Stimulated activated naive CD4-positive, alpha-beta T cell (primary cell): ENCODE measurements at regions not wholly inside any gene's neighbourhood (a gene's known extent, or its start where the extent isn't known, plus 50 kb on each side); places are given as distances from the start of the nearest gene placed in this dataset.
"Not testable (repeated sequence)": the region's sequence is repeated elsewhere in the genome, so short reads cannot be mapped to it uniquely, and the experiment has no call there.

Experiments
- DNase-seq, 6 experiments: peaks; one replicate each; lab custom pipeline; 2025; lab: John Stamatoyannopoulos, UW

- DNase-seq, result no peak
Measured at GRCh38 chr7:42567051-42567450, 330.0 kb upstream of the GLI3 start.

DNA sequence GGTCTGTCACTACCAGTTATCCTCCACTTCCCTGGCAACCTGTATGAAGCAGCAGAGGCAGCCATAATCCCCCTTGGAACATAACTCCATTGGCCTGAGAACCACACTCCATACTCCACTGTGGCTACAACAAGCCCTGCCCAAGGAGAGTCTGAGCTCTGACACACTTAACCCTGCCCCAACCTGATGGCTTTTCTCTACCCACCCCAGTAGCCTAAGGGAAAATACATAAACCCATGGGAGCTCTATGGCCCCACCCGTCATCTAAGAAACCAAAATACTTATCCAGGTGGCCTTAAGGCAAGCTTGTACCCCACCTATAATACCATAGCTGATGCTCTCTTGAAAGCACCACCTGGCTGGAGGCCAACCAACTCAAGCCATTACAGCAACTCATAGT, 324.8 kb upstream of the GLI3 start:
- DNase-seq, result no peak

DNA sequence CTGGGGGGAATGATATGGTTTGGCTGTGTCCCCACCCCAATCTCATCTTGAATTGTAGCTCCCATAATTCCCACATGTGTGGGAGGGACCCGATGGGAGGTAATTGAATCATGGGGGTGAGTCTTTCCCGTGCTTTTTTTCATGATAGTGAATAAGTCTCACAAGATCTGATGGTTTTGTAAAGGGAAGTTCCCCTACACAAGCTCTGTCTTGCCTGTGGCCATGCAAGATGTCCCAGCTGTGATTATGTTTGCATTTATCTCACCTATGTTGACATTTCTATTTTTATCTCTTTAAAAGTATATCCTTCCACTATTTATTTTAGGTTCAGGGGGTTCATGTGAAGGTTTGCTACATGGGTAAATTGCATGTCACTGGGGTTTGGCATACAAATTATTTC, 323.9 kb upstream of the GLI3 start:
- DNase-seq, result no peak

GRCh38 chr7:42554932-42555331, 317.9 kb upstream of the GLI3 start:
- DNase-seq, result not testable (repeated sequence)

GRCh38 chr7:42552227-42552626, 315.2 kb upstream of the GLI3 start:
- DNase-seq, result no peak

DNA sequence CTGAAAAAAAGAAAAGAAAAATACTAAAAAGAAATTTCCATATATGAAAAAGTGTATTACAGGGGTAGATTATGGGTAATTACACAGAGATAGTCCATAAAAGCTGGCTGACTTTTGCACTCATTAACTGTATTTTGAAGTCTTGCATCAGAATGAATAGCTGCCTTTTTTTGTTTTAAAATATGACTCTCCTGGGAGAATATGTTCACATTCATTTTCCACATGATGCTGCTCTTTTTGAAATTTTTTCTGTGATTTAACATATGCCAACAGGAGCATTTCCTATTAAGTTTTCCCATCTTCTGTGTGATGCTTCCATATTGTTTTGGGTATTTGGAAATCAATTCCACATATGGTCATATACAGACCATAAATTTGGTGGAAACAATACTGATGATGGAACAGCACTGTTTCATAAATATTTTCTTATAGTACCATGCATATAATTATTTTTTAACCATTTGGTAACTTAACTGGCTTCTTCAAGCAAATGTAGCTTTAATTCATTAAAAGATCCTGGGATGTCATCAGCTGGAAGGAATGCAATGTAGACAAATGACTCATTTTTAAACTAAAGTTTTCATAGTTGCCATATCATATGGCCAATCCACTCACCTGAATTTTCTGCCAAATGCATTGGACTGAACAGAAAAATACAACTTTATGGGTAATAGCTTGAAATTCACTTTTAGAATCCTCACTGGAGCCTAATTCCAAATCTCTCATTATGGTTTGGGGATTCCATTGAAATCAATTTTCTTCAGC, 313.9 kb upstream of the GLI3 start:
- DNase-seq, result no peak

- DNase-seq, result no peak
Measured at GRCh38 chr7:42549866-42550485, 313.0 kb upstream of the GLI3 start.

- DNase-seq, result no peak
Measured at GRCh38 chr7:42548816-42549611, 312.0 kb upstream of the GLI3 start.

- no peak for DNase-seq
Measured at GRCh38 chr7:42545049-42545724, 308.2 kb upstream of the GLI3 start.

DNA sequence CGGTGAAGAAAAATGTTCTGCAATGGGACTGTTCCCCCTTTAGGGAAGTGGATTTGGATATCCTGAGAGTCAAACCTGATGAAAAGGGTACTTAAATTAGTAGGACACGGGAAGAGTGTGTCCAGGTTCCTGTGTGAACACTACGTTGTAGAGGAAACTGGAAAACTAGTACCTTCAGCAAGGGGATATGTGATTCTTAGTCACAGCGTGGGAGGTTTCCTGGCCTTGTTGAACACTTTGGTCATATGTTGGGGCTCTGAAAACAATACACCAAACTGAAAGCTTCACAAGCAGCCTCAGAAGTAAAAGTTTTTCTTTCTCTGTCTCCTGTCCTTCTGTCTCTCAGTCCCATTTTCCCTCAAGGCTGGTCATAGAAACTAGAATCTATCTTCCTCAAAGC, 306.9 kb upstream of the GLI3 start:
- no peak for DNase-seq

DNA sequence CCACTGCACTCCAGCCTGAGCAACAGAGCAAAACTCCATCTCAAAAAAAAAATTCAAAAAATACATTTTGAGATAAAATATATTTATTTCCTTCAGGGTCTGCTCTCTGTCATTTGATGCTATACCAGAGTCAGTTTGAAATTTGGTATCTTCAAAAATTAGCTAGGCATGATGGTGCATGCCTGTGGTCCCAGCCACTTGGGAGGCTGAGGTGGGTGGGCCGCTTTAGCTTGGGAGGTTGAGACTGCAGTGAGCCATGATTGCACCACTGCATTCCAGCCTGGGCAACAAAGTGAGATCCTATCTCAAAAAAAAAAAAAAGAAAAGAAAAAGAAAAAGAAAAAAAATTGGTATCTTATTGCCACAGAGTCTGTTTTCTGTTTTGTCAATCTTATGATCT, 305.4 kb upstream of the GLI3 start:
- not testable (repeated sequence) for DNase-seq

DNA sequence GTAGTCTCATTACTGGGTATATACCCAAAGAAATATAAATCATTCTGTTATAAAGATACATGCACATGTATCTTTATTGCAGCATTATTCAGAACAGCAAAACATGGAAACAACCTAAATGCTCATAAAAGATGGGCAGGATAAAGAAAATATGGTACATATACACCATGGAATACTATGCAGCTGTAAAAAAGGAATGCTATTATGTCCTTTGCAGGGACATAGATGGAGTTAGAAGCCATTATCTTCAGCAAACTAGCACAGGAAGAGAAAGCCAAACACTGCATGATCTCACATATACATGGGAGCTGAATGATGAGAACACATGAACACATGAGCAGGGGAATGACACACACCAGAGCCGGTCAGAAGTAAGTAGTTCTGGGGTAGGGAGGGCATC, 297.4 kb upstream of the GLI3 start:
- no peak for DNase-seq

GRCh38 chr7:42527004-42527403, 290.0 kb upstream of the GLI3 start:
- DNase-seq, result no peak

GRCh38 chr7:42522227-42522991, 285.4 kb upstream of the GLI3 start:
- no peak for DNase-seq

DNA sequence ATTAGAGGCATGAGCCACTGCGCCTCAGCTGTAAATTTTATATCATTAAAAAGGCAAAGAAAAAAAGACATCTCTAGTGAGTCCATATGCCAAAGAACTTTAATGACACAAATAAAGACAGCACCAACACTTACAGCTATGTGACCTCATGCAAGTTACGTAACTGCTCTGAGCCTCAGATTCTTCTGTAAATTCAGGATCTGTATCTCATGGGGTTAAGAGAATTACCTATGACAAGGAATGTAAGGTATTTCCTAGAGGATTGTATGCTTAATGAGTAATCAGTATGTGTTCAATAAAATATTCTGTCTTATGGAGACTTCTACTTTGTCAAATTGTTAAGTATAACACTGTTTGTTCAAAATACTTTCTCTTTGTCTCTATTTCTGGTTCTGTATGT, 274.0 kb upstream of the GLI3 start:
- no peak for DNase-seq

DNA sequence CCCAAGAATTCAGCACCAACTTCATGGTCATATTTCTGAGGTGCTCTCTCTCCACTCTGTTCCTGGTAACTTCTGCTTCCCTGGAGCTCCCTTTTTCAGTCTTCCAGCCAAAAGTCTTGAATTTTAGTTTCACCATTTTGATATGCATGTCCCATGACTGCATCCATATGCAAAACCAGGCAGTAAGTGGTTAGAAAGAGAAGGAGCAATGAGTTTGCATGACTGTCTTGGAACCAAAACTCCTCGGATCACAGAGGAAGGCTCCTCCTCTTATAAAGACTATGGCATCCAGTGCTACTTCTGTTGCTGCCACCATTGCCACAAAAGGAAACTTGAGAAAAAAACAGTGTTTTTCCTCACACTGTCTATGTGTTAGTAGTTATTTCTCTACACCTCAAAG, 269.1 kb upstream of the GLI3 start:
- no peak for DNase-seq

DNA sequence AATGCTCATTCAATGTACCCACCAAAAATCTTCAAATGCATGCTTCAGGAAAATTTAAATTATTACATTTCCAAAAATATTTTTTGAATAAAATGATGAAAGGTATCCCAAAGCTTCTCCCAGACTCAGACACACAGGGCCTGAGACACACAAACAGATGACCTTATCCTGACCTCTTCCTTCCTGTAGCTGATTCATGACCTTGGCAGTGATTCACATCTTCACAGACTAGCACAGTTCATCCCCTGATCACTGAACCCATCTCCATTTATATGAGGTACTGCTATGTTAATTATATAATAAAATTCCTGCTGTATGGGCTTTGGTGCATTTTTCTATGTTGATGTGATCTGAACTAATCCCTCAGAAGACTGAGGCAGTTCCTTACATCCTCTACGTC, 265.0 kb upstream of the GLI3 start:
- DNase-seq, result no peak

DNA sequence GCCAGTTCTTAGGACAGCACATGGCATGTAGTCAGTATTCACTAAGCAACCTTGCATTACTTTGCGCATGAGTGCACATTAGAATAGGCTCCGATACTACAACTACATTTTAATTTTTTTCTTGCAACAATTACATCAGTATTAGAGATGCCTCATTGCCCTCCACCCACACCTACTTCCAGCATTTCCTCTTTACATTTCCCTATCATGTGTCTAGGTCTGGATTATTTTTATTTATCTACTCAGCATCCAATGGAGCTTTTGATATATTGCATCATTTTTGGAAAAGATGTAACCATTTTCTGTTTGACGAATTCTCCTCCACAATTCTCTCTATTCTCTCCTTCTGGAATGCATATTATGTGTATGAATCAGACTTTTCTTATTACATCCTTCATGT, 258.2 kb upstream of the GLI3 start:
- DNase-seq, result no peak

GRCh38 chr7:42494736-42495135, 257.7 kb upstream of the GLI3 start:
- no peak for DNase-seq

GRCh38 chr7:42494199-42494710, 257.2 kb upstream of the GLI3 start:
- DNase-seq, result no peak

GRCh38 chr7:42493436-42494198, 256.6 kb upstream of the GLI3 start:
- DNase-seq, result no peak
